Mesenchymal stem cell (in vitro differentiated cells and primary cell): ENCODE measurements at regions not wholly inside any gene's neighbourhood (a gene's known extent, or its start where the extent isn't known, plus 50 kb on each side); places are given as distances from the start of the nearest gene placed in this dataset.

ENCODE experiments used
- DNase-seq: peaks from one replicate; pipeline ENCODE4 v3.0.0-alpha.2; 2013
- H2AFZ ChIP-seq: one replicate; pipeline ENCODE4 v1.6.1; 2013; ENCODE audit warnings: low read depth, mild to moderate bottlenecking, control low read depth, inconsistent platforms, low read length, moderate library complexity
- H2AK5ac ChIP-seq: 2 replicates; pipeline ENCODE4 v1.6.1; 2013; ENCODE audit warnings: low read length, moderate library complexity, mild to moderate bottlenecking, inconsistent platforms; ENCODE audit not compliant: severe bottlenecking
- H2BK120ac ChIP-seq: one replicate; pipeline ENCODE4 v1.6.1; 2013; ENCODE audit warnings: low read depth, mild to moderate bottlenecking, inconsistent platforms, low read length, moderate library complexity
- H2BK12ac ChIP-seq, 2 experiments: one replicate each; pipeline ENCODE4 v1.6.1; 2013; ENCODE audit warnings: inconsistent platforms in 2 of 2, low read length in 2 of 2, mild to moderate bottlenecking in 2 of 2, moderate library complexity in 2 of 2, control low read depth in 1 of 2
- H2BK15ac ChIP-seq: one replicate; pipeline ENCODE4 v1.6.1; 2013; ENCODE audit warnings: mild to moderate bottlenecking, low read depth, inconsistent platforms; ENCODE audit not compliant: poor library complexity, severe bottlenecking
- H2BK5ac ChIP-seq: 2 replicates; pipeline ENCODE4 v1.6.1; 2013; ENCODE audit warnings: low read depth, mild to moderate bottlenecking, low read length, control low read depth, inconsistent platforms; ENCODE audit not compliant: poor library complexity, severe bottlenecking
- H3K14ac ChIP-seq, 2 experiments: one replicate each; pipeline ENCODE4 v1.6.1; 2013; ENCODE audit warnings: inconsistent platforms in 2 of 2, low read length in 2 of 2, control low read depth in 1 of 2, mild to moderate bottlenecking in 1 of 2, moderate library complexity in 1 of 2
- H3K18ac ChIP-seq, 2 experiments: one replicate each; pipeline ENCODE4 v1.6.1; 2013; ENCODE audit warnings: inconsistent platforms in 2 of 2, low read length in 2 of 2, control low read depth in 1 of 2, low read depth in 1 of 2, mild to moderate bottlenecking in 1 of 2
- H3K23ac ChIP-seq, 2 experiments: one replicate each; pipeline ENCODE4 v1.6.1; 2013; ENCODE audit warnings: inconsistent platforms in 2 of 2, low read length in 2 of 2, mild to moderate bottlenecking in 2 of 2, moderate library complexity in 2 of 2, control low read depth in 1 of 2
- H3K27ac ChIP-seq: 2 replicates; pipeline ENCODE4 v1.5.1; 2013; ENCODE audit warnings: mild to moderate bottlenecking, moderate library complexity, low read length, control low read depth, inconsistent platforms; ENCODE audit not compliant: poor library complexity, severe bottlenecking
- H3K27me3 ChIP-seq, 2 experiments: 2 replicates each; pipeline versions ENCODE4 v1.6.1 to v1.7.0; 2013; ENCODE audit warnings: low read length in 2 of 2, mild to moderate bottlenecking in 2 of 2, moderate library complexity in 2 of 2, control low read depth in 1 of 2, inconsistent platforms in 1 of 2; ENCODE audit not compliant: control insufficient read depth in 1 of 2, insufficient read depth in 1 of 2
- H3K36me3 ChIP-seq, 2 experiments: 2 replicates each; pipeline versions ENCODE4 v1.6.1 to v1.7.0; 2013; ENCODE audit warnings: low read length in 2 of 2, control low read depth in 1 of 2, inconsistent platforms in 1 of 2, low read depth in 1 of 2, mild to moderate bottlenecking in 1 of 2; ENCODE audit not compliant: insufficient read depth in 2 of 2, control insufficient read depth in 1 of 2
- H3K4ac ChIP-seq, 2 experiments: one replicate each; pipeline ENCODE4 v1.6.1; 2013; ENCODE audit warnings: inconsistent platforms in 2 of 2, low read length in 2 of 2, mild to moderate bottlenecking in 2 of 2, moderate library complexity in 2 of 2, control low read depth in 1 of 2, low read depth in 1 of 2
- H3K4me1 ChIP-seq: 2 replicates; pipeline ENCODE4 v1.6.1; 2013; ENCODE audit warnings: low read depth, low read length, control low read depth; ENCODE audit not compliant: control insufficient read depth, insufficient read depth
- H3K4me2 ChIP-seq: 2 replicates; pipeline ENCODE4 v1.6.1; 2013; ENCODE audit warnings: low read length, mild to moderate bottlenecking, inconsistent platforms; ENCODE audit not compliant: poor library complexity, severe bottlenecking
- H3K4me3 ChIP-seq, 2 experiments: 2 replicates each; pipeline versions ENCODE4 v1.5.1 to v1.7.0; 2013; ENCODE audit warnings: low read length in 2 of 2, mild to moderate bottlenecking in 2 of 2, control low read depth in 1 of 2, low read depth in 1 of 2; ENCODE audit not compliant: insufficient read depth in 1 of 2
- H3K79me1 ChIP-seq: replicated peaks from 2 replicates; pipeline ENCODE4 v1.6.1; 2013; ENCODE audit warnings: mild to moderate bottlenecking, control low read depth, low read length, inconsistent platforms; ENCODE audit not compliant: poor library complexity, severe bottlenecking
- H3K9ac ChIP-seq: 2 replicates; pipeline ENCODE4 v1.7.0; 2013; ENCODE audit warnings: mild to moderate bottlenecking, low read length, moderate library complexity
- H3K9me3 ChIP-seq: 2 replicates; pipeline ENCODE4 v1.7.0; 2013; ENCODE audit warnings: mild to moderate bottlenecking, low read length; ENCODE audit not compliant: control insufficient read depth
- H4K8ac ChIP-seq: one replicate; pipeline ENCODE4 v1.6.1; 2013; ENCODE audit warnings: inconsistent platforms, mild to moderate bottlenecking, low read length, moderate library complexity
- H4K91ac ChIP-seq: one replicate; pipeline ENCODE4 v1.6.1; 2013; ENCODE audit warnings: mild to moderate bottlenecking, low read length, inconsistent platforms
- WGBS: methylation state at CpG from one replicate; pipeline ENCODE4 v1.1.7; 2013; ENCODE audit warnings: mixed read lengths; 5-methylcytosine and 5-hydroxymethylcytosine counted together

DNA sequence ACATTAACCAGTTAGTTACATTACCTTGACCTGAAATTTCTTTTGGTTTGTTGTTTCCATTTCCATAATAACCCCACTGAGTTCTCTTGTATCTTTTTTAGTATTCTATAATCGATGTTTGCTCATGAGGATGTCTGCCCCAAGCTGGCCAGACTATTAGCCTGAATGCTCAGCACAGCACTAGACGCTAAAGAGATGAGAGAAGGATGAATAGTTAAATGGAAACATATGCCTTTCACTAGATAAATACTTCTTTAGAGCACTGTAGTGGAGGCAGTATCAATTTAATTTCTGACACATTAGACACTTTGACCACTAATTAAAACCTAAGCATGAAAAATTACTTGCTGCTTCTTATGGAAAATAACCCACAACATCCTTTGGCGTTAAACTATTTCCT, 654.9 kb upstream of the KCNMB2 start:
- no peak overlapping the region for H3K18ac ChIP-seq
- H3K4me1 ChIP-seq, result no peaks in the 10 kb centered on the region
- H3K27ac ChIP-seq, result no peak overlapping the region
- H3K4me3 ChIP-seq, result no peak overlapping the region
- DNase-seq, result no peak
- no peaks in the 10 kb centered on the region for H3K27me3 ChIP-seq
- H2BK5ac ChIP-seq, result no peak overlapping the region
- no peak overlapping the region for H4K8ac ChIP-seq
- H2BK120ac ChIP-seq, result no peak overlapping the region
- no peak overlapping the region for H2BK15ac ChIP-seq
- H3K9ac ChIP-seq, result no peak overlapping the region
- H3K36me3 ChIP-seq, result no peaks in the 10 kb centered on the region
- no peak overlapping the region for H3K14ac ChIP-seq
- no peaks in the 10 kb centered on the region for H3K79me1 ChIP-seq
- H3K4ac ChIP-seq, result no peak overlapping the region
- no peak overlapping the region for H2AK5ac ChIP-seq
- no peak overlapping the region for H2BK12ac ChIP-seq
- no peaks in the 10 kb centered on the region for H3K9me3 ChIP-seq
- no peak overlapping the region for H3K23ac ChIP-seq
- H3K4me2 ChIP-seq, result no peak overlapping the region
- no peak overlapping the region for H2AFZ ChIP-seq
- no peak overlapping the region for H4K91ac ChIP-seq
- 93% methylated on average over 2 of the region's 3 CpGs for WGBS

DNA sequence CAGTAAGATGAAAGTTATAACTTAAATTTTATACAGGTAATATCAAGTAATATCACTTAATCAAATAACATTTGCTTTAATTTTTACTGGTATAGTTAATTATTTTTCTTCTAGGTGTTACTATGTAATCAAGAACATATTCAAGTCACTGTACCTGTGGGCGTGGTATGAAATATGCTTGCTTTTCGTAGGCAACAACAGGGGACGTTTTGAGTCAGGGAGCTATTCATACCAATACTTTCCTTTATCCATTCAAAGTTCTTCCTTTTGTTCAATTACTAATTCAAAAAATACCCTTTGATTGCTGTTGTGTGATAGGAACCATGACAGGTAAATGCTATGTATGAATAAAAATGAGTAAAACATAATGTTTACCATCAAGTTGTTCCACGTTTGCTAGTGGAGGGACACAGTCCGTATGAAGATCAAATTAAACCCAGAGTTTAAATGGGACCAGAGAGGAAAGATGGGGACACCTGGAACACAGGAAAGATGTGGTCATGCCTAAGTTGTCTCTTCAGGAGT, 654.0 kb upstream of the KCNMB2 start:
- Histone ChIP-seq H2BK12ac (no peak overlapping the region), H3K9ac (no peak overlapping the region), H3K14ac (no peak overlapping the region), H3K4me3 (no peak overlapping the region), H2AFZ (peak overlapping the region; percentile 19), H4K91ac (no peak overlapping the region), H3K79me1 (no peaks in the 10 kb centered on the region), H3K4ac (no peak overlapping the region), H3K4me1 (no peaks in the 10 kb centered on the region), H3K27me3 (no peaks in the 10 kb centered on the region), H2BK5ac (no peak overlapping the region), H2BK120ac (no peak overlapping the region), H3K4me2 (no peak overlapping the region), H2AK5ac (no peak overlapping the region), H3K36me3 (no peaks in the 10 kb centered on the region), H2BK15ac (no peak overlapping the region), H4K8ac (no peak overlapping the region), H3K9me3 (no peaks in the 10 kb centered on the region), H3K27ac (no peak overlapping the region), H3K23ac (peak overlapping the region in 1 of 2 experiments; percentile 63), H3K18ac (no peak overlapping the region)
- 100% methylated on average over 5 of the region's 5 CpGs for WGBS
- DNase-seq, result no peak

DNA sequence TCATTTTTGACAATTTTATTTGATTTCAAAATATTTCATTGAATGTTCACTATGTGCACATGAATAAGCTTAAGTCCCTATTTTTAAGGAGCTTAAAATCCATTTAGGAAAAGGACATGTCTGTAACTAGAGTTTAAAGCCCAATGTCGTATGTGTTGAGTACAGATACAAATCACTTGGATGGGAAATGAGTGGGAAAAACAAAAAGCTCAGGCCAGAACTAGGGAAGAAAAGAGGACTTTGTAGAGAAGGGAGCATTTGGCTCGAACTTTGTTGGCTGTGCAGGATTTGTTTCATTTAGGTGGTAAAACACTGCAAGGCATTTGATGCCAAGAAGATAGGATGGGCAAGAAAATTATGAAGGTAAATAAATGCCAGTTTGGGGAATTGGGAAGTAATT, 653.1 kb upstream of the KCNMB2 start:
- H3K4me3 ChIP-seq, result no peak overlapping the region
- H2BK120ac ChIP-seq, result no peak overlapping the region
- no peak overlapping the region for H4K91ac ChIP-seq
- no peak overlapping the region for H3K9ac ChIP-seq
- no peak overlapping the region for H3K4ac ChIP-seq
- no peak overlapping the region for H3K4me2 ChIP-seq
- no peak overlapping the region for H3K27ac ChIP-seq
- H2BK12ac ChIP-seq, result no peak overlapping the region
- DNase-seq, result no peak
- no peaks in the 10 kb centered on the region for H3K9me3 ChIP-seq
- no peak overlapping the region for H2AK5ac ChIP-seq
- no peaks in the 10 kb centered on the region for H3K4me1 ChIP-seq
- no peaks in the 10 kb centered on the region for H3K79me1 ChIP-seq
- H3K27me3 ChIP-seq, result no peaks in the 10 kb centered on the region
- WGBS, result 41% methylated on average over 2 of the region's 2 CpGs
- no peak overlapping the region for H2BK5ac ChIP-seq
- no peak overlapping the region for H3K18ac ChIP-seq
- no peaks in the 10 kb centered on the region for H3K36me3 ChIP-seq
- no peak overlapping the region for H2BK15ac ChIP-seq
- H3K23ac ChIP-seq, result no peak overlapping the region
- no peak overlapping the region for H2AFZ ChIP-seq
- no peak overlapping the region for H3K14ac ChIP-seq
- no peak overlapping the region for H4K8ac ChIP-seq

GRCh38 chr3:177883957-177884356, 652.3 kb upstream of the KCNMB2 start:
- Histone ChIP-seq H4K8ac (no peak overlapping the region), H2BK120ac (no peak overlapping the region), H3K18ac (no peak overlapping the region), H2BK5ac (no peak overlapping the region), H2AFZ (no peak overlapping the region), H4K91ac (no peak overlapping the region), H3K14ac (no peak overlapping the region), H3K27ac (no peak overlapping the region), H3K36me3 (no peaks in the 10 kb centered on the region), H3K27me3 (no peaks in the 10 kb centered on the region), H3K4me3 (no peak overlapping the region), H2BK15ac (no peak overlapping the region), H3K23ac (no peak overlapping the region), H2AK5ac (no peak overlapping the region), H3K79me1 (no peaks in the 10 kb centered on the region), H3K9me3 (no peaks in the 10 kb centered on the region), H2BK12ac (no peak overlapping the region), H3K4me2 (no peak overlapping the region), H3K4me1 (no peaks in the 10 kb centered on the region), H3K4ac (no peak overlapping the region), H3K9ac (no peak overlapping the region)
- 100% methylated on average over 1 of the region's 1 CpG for WGBS
- DNase-seq, result no peak
